ENCODE measurements at regions not wholly inside any gene's neighbourhood (a gene's known extent, or its start where the extent isn't known, plus 50 kb on each side); places are given as distances from the start of the nearest gene placed in this dataset.

DNA sequence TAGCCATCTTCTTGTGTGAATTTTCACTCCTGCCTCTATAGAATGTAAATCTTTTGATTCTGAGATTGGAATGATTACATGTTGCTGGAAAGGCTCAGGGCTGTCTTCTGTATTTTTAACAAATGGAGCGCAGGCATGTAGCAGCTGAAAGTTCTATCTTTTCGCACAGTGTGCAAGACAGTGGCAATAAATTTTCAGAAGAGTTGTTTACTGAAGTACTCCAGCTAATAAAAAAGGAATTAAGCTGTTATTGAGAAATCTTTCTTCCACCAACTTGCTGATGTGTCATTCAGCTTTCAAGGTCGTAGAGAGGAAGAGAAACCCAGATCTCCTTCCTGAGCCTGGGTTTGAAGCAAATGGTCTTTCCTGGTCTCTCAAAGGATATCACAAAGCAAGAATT, 122.0 kb upstream of the PUDP start:
- DNase-seq: no peak

DNA sequence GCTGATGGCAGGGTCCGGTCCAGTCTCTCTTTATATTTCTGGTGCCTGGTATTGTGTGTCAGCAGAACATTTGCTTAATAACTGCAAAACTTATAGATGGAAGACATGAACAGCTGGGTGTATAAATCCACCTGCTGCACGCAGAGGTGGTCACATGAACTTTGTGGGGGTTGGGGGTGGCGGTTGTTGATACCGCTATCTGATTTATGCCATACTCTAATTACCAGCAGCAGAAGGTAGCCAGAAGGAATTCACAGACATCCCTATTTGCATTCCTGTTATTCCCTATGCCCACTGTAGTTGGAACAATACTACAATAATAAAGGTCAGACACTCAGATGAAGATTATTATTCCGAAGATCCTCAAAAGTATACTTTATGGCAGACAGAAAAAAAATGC, 121.6 kb upstream of the PUDP start:
- no peak for DNase-seq

DNA sequence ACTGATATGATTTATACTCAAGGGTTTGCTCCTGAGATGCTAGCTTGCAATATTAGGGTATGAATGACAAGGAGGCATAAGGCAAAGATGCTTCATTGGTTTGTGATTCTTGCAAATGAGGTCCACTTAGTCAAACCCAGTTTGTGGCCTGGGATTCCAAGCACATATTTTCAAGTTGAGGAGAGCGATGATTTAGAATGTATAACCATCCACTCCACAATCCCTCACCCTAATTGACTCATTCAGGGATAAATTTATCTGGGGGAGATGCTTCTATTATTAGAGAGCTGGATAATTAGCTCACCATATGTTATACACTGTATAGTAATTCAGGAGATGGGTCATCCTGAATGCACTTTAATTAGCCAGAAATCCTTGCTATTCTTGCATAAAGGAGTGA, 118.3 kb upstream of the PUDP start:
- DNase-seq: no peak

GRCh38 chrX:7264399-7264798, 116.4 kb upstream of the PUDP start:
- DNase-seq: no peak

GRCh38 chrX:7263961-7264360, 116.0 kb upstream of the PUDP start:
- no peak for DNase-seq

- no peak for DNase-seq
Observed at GRCh38 chrX:7263330-7263729, 115.4 kb upstream of the PUDP start.

DNA sequence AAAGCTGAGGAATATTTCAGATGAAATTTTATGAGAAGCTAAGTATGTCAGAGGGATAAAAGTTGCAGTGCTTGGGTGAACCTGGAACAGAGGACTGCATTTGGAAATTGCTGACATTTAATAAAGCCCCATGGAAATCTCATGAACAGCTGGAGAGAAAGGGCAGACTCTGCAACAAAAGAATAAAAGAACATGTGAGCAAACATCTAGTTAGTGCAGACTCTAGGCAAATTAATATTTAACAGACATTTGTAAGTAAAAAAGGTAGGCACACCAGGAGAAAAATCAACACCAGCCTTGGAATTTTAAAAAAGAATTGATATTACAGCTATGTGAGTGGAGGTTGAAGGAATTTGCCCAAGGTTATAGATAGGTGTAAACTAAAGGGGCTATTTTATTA, 114.6 kb upstream of the PUDP start:
- DNase-seq: no peak

GRCh38 chrX:7261672-7262332, 113.8 kb upstream of the PUDP start:
- DNase-seq: no peak

- DNase-seq: no peak
Observed at GRCh38 chrX:7254144-7254543, 106.2 kb upstream of the PUDP start.

GRCh38 chrX:7253565-7253964, 105.6 kb upstream of the PUDP start:
- DNase-seq: no peak

DNA sequence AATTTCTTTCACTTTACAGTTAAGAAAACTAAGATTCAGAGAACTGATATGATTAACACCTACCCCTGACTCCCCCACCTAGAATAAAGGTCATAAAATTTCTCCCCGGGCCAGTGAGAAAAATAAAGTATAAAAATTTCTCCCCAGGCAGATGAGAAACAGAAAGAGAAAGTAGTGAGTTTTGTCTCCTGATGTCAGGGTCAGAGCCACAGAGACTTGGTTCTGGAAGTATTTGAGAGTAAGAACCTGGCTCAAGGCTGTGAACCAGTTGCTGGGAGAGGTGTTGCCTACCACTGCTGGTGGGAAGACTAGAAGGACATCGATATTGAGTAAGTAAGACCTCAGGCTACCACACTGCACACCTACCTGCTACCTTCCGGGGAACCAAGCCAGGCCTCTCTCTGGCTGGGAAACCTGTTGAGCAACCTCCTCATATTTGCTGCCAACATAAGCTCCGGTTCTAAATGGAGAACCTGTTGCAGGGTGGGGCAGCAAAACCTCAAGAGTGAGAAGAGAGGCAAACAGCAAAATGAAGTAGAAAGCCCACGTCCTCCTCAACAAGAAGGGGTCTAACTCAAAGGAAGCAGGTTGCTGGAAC, 104.2 kb upstream of the PUDP start:
- no peak for DNase-seq

DNA sequence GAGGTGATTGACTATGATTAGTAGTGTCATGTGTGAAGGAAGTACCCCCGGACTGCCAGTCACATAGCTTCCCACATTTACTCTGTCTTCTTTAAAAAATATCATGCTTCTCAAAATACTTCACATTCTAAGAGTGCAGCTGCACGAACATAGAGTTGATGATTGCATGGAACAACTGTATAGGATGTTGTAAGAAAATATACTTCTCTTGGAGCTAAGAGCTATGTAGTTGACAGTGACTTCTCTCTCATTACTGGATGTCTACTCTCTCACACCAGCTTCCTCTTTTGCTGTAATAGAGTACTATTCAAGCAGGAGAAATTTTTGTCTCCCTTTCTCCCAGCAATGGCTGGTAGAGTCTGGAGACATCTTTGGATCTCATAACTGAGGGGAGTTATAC, 99.4 kb upstream of the PUDP start:
- peak; percentile 6 for DNase-seq

DNA sequence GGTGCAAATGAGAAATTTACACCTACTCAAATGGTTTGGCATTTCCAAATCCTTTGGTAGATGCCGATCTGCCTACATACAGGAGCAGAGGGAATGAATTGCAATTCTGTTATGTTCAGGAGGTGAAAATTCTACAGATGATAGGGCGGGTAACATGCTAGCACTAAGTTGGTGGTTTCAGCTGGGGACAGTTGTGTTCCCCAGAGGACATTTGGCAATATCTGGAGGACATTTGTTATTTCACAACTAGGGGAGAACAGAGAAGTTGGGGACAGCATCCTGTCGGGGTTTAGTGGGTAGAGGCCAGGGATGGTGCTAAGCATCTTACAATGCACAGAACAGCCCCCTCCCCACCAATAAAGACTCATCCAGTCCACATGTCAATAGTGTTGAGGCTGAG, 96.5 kb upstream of the PUDP start:
- peak; percentile 12 for DNase-seq

DNA sequence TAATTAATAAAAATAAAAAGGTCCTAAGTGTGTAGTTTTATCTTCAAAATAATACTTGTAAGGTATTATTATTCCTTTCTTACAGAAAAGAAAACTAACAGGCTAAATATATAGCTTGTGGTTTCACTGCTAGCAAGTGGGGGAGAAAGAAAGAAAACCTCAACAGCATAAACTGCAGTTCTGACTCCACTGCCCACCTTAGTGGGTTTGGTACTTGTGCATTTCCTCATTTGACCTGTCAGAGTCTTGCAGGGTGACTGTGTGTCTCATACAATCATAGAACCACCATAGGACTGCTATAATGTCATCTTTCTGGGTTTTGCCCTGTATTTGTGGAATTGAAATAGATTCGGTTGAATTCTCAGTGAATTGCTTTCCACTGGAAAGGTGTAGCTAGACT, 94.7 kb upstream of the PUDP start:
- DNase-seq: peak; percentile 1

GRCh38 chrX:7240929-7241328, 93.0 kb upstream of the PUDP start:
- no peak for DNase-seq

- DNase-seq: no peak
Observed at GRCh38 chrX:7235071-7235470, 87.1 kb upstream of the PUDP start.

DNA sequence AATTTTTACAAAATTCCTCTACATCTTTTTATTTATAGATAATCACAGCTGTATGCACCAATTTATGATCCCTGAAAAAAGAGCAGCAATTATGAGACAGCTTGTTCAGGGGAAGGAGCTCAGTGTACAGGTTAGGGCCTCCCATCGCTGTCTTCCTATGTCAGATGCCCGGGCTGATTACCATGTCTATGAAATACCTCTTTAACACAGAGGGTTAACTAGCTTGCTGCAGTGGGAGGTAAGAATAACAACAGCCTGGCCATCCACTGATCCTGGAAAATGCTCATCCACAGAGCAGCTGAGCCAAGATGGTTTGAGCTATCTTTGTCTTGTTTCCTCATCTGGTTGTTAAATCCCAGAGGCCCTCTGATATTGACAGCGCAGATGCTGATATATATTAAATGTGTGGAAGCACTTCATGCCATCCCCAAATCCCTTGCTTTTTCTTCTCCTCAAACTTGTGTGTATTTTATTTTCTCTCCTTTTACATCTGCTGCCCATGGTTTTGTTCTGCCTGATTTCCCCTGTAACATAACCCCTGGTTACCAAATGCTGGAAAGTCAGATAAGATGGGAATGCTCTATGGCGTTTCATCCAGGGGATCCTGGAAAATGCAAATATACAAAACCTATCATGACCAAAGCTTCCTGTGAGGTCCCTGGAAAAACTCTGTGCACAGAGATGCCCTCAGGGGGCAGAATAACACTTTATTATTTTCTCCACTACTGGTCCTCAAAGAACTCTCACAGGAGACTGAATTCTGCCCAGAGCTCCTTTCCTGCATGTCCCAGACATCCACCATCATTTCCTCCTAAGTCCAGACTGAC, 85.8 kb upstream of the PUDP start:
- no peak for DNase-seq

- no peak for DNase-seq
Observed at GRCh38 chrX:7228226-7228625, 80.3 kb upstream of the PUDP start.

DNA sequence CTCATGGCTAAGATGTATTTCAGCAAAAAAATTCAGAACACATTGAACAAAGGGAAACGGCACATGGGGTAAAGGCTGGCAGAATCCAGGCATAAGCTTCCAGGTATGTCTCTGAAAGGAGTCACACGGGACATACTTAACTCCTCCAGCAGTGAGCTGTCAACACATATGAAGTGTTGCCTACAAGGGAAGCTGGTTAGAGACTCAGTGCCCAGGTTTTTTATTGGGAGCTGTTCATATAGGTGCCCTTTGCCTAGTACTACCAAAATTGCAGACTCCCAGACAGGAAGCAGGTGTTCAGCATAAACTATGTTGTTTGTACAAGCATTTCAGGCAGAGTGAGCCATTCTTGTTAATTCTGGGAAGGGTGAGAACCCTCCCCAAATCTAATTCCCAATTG, 77.4 kb upstream of the PUDP start:
- DNase-seq: no peak

- DNase-seq: no peak
Observed at GRCh38 chrX:7223271-7223670, 75.3 kb upstream of the PUDP start.

GRCh38 chrX:7220121-7220520, 72.2 kb upstream of the PUDP start:
- no peak for DNase-seq

DNA sequence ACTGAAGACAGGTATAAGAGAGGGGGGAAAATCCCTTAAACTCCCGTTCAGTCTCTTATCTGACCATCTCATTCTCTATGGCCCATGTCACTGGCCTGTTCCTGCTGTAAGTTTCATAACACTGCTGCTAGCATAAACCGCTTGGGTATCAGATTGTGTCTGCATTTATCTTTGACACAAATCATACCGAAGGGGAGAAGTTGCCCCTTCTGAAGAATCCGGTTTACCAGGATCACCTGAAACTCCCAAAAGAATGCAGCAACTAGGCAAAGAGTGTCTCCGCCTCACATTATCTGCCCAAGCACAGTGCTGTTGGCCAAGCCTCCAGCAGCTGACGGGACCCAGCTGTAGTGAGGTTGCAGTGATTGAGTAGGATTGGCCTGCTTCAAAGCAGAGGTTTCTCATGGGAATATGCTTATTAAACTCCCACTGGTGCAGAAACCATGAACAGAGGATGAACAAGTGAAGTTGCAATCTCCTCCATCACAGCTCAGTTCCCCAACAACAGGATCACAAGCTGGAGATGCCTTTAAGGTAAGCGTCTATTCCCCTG, 71.3 kb upstream of the PUDP start:
- no peak for DNase-seq

DNA sequence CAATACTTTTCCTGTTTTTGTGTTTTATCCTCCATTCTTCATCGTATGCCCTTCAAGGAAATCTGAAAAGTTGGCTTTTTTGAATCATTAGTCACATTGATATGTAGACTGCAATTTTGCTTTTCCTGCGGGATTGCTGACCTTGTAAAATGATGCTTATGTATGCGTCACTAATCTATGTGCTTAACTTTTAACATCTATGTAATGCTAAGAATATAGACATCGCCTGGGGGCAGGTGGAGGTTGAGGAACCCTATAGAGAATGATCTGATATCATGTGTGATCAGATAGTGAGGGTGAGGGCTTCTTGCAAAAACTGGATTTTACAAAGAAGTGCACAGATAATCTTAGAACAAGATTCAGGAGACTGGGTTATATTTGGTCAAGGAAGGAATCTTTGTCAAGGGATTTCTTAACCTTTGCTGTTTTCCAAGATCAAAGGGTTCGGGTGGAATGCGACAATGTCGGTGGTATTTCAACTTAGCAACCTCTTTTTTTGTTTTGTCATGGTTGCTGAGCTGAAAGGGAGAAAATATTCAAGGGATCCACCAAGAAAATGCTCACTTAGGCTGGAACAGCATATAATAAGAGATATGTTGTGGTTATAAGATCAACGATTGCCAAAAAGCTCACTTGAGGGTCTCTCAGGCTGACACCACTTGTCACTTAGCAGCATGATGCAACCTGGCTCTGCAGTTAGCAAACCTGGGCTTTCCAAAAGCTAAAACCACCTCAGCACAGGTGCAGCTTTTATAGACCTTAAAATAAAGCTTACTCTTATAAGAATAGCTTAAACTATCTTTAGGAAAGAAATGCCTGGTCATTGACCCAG, 70.6 kb upstream of the PUDP start:
- no peak for DNase-seq
